ENCODE measurements at regions not wholly inside any gene's neighbourhood (a gene's known extent, or its start where the extent isn't known, plus 50 kb on each side); places are given as distances from the start of the nearest gene placed in this dataset.

- TF ChIP-seq CTCF (IDR thresholded peaks at IDR 0.05 in 4 of 5, conservative IDR thresholded peaks at IDR 0.05 in 1 of 5) (no peak), POLR2A (IDR thresholded peaks at IDR 0.05) (no peak)
Observed at GRCh38 chr21:43304206-43304605, 122.7 kb downstream of the SIK1 start.

Data from gastrocnemius medialis (tissue), 4 donors.